K562 (cell line): ENCODE measurements at regions not wholly inside any gene's neighbourhood (a gene's known extent, or its start where the extent isn't known, plus 50 kb on each side); places are given as distances from the start of the nearest gene placed in this dataset.

Experiments
- ARID3B ChIP-seq: fragments of 250-450 bp; sonication (Bioruptor Pico); IDR thresholded peaks from 2 replicates; pipeline ENCODE4 v1.4.0; 2020; ENCODE audit warnings: borderline replicate concordance
- ETV1 ChIP-seq: fragments of 450-650 bp; conservative IDR thresholded peaks from 2 replicates; pipeline ENCODE4 v1.6.1; 2016; ENCODE audit warnings: missing genetic modification characterization, control low read depth, low read depth, missing compliant biosample characterization
- MEIS2 ChIP-seq: fragments of 450-650 bp; IDR thresholded peaks from 2 replicates; pipeline ENCODE4 v1.6.1; 2014; ENCODE audit warnings: mild to moderate bottlenecking; ENCODE audit not compliant: partially characterized antibody
- NCOR1 ChIP-seq: fragments of 450-650 bp; IDR thresholded peaks from 2 replicates; pipeline ENCODE4 v1.6.1; 2016; ENCODE audit warnings: mild to moderate bottlenecking, moderate library complexity
- PRPF4 ChIP-seq: fragments of 200-400 bp; formaldehyde crosslinking; IDR thresholded peaks from one replicate; pipeline ENCODE4 v1.6.1; 2017; ENCODE audit warnings: low read length, low read depth, mild to moderate bottlenecking; ENCODE audit not compliant: insufficient read depth, poor library complexity, severe bottlenecking
- SMAD4 ChIP-seq: fragments of 250-450 bp; sonication (Bioruptor Pico); conservative IDR thresholded peaks from 2 replicates; pipeline ENCODE4 v1.8.0; 2021; ENCODE audit warnings: inconsistent platforms, mild to moderate bottlenecking, moderate library complexity
- SRSF9 ChIP-seq: fragments of 200-400 bp; formaldehyde crosslinking; IDR thresholded peaks from 2 replicates; pipeline ENCODE4 v1.6.1; 2017; ENCODE audit warnings: low read depth, low read length, borderline replicate concordance
- SUPT5H ChIP-seq: fragments of 450-650 bp; IDR thresholded peaks from 2 replicates; pipeline ENCODE4 v1.6.1; 2016
- ZNF740 ChIP-seq, 3 experiments: fragments of 200-800 bp in 1 of 3; sonication (Bioruptor generic) in 1 of 3; sonication (generic) in 1 of 3; formaldehyde crosslinking in 1 of 3; IDR thresholded peaks; 2 replicates each; pipeline versions ENCODE4 v1.6.1 to v1.8.0; 2016 to 2022; ENCODE audit warnings: mild to moderate bottlenecking in 2 of 3, missing compliant biosample characterization in 2 of 3, missing genetic modification characterization in 2 of 3, missing genetic modification reagents in 1 of 3
- ZNF780A ChIP-seq: fragments of 250-450 bp; sonication (Bioruptor Pico); IDR thresholded peaks from 2 replicates; pipeline ENCODE4 v1.5.0; 2021; ENCODE audit warnings: mild to moderate bottlenecking

GRCh38 chr15:99467338-99467720 lies 98.5 kb upstream of the MEF2A start (continued):
- no peak for TF ChIP-seq ZNF740 (CRISPR knock-in tag; IDR thresholded peaks at IDR 0.05)
- TF ChIP-seq ZNF740 (tag; IDR thresholded peaks at IDR 0.05), result no peak
- TF ChIP-seq NCOR1, result no peak
- no peak for TF ChIP-seq ARID3B (CRISPR knock-in tag)
- TF ChIP-seq SRSF9, result no peak
- no peak for TF ChIP-seq ETV1 (tag)
- no peak for TF ChIP-seq ZNF780A (CRISPR knock-in tag)
- TF ChIP-seq SMAD4 (CRISPR knock-in tag), result no peak
- TF ChIP-seq PRPF4, result no peak
- TF ChIP-seq MEIS2, result no peak
- TF ChIP-seq SUPT5H, result no peak
- TF ChIP-seq, all 486 proteins: peak for 0
